ENCODE measurements at regions not wholly inside any gene's neighbourhood (a gene's known extent, or its start where the extent isn't known, plus 50 kb on each side); places are given as distances from the start of the nearest gene placed in this dataset.

GRCh38 chrX:4193500-4194155, 480.2 kb upstream of the PRKX start:
- ChIA-PET CTCF (ENCODE audit: low intra/inter-chr PET ratio) (no interaction called here), POLR2A (no interaction called here)
- DNase-seq (ENCODE audit: extremely low read depth in 1 of 4, low spot score in 3 of 4) (no peak), ATAC-seq (no peak), FAIRE-seq (no peak)
- no peak for TF ChIP-seq MTA1 (IDR thresholded peaks at IDR 0.05; ENCODE audit: borderline replicate concordance)
- TF ChIP-seq ETV5 (CRISPR knock-in tag; IDR thresholded peaks at IDR 0.05; ENCODE audit: low read depth) = no peak
- TF ChIP-seq BCLAF1 (IDR thresholded peaks at IDR 0.05; ENCODE audit: borderline replicate concordance in 1 of 2, control insufficient read depth in 1 of 2, low read depth in 2 of 2, low read length in 1 of 2) = no peak
- no peak for TF ChIP-seq HNRNPH1 (optimal IDR thresholded peaks at IDR 0.05; ENCODE audit: low read depth, low read length)
- no peak for TF ChIP-seq RNF219 (CRISPR knock-in tag; IDR thresholded peaks at IDR 0.05)
- TF ChIP-seq ZNF76 (CRISPR knock-in tag; IDR thresholded peaks at IDR 0.05; ENCODE audit: borderline replicate concordance) = no peak
- no peak for TF ChIP-seq NEUROD1 (IDR thresholded peaks at IDR 0.05; ENCODE audit: borderline replicate concordance, low read depth, low read length, partially characterized antibody)
- no peak for TF ChIP-seq ZNF668 (CRISPR knock-in tag; IDR thresholded peaks at IDR 0.05)
- TF ChIP-seq TCF7L2 (IDR thresholded peaks at IDR 0.05; ENCODE audit: low read depth, low read length) = no peak
- no peak for TF ChIP-seq HDAC3 (IDR thresholded peaks at IDR 0.05; ENCODE audit: borderline replicate concordance, partially characterized antibody)
- no peak for TF ChIP-seq ARID1B (IDR thresholded peaks at IDR 0.05)
- no peak for TF ChIP-seq FOXJ3 (CRISPR knock-in tag; IDR thresholded peaks at IDR 0.05)
- no peak for TF ChIP-seq KLF10 (CRISPR knock-in tag; IDR thresholded peaks at IDR 0.05)
- no peak for TF ChIP-seq DMBX1 (CRISPR knock-in tag; IDR thresholded peaks at IDR 0.05; ENCODE audit: borderline replicate concordance)
- TF ChIP-seq KLF6 (CRISPR knock-in tag; IDR thresholded peaks at IDR 0.05; ENCODE audit: borderline replicate concordance) = no peak
- no peak overlapping the region for H3K27ac ChIP-seq (ENCODE audit: extremely low read depth, low read depth, low read length)
- BruUV-seq (replicated peaks) = no TSS peak
- H3K4me1 ChIP-seq (replicated peaks in 1 of 2; ENCODE audit: control insufficient read depth in 2 of 2, insufficient read depth in 2 of 2, low read length in 2 of 2) = no peaks in the 10 kb centered on the region
- H2AFZ ChIP-seq (ENCODE audit: low read depth, low read length) = no peak overlapping the region
- intact Hi-C loops (cut with micrococcal nuclease) (no loop called here), in situ Hi-C loops (cut with MboI) (no loop called here)
- no peak overlapping the region for H3K4me3 ChIP-seq
- no peak overlapping the region for H3K4me2 ChIP-seq (ENCODE audit: insufficient read depth, low read length)
- no peak overlapping the region for H3K9ac ChIP-seq (ENCODE audit: insufficient read depth in 1 of 2, low read depth in 2 of 2, low read length in 2 of 2)
- H3K27me3 ChIP-seq (ENCODE audit: control insufficient read depth in 2 of 2, insufficient read depth in 2 of 2, low read length in 2 of 2) = no peaks in the 10 kb centered on the region
- H3K36me3 ChIP-seq (ENCODE audit: control insufficient read depth, insufficient read depth, low read length) = no peaks in the 10 kb centered on the region
- H3K9me3 ChIP-seq (replicated peaks; ENCODE audit: control insufficient read depth, insufficient read depth, low read depth, low read length) = no peaks in the 10 kb centered on the region
- H3K79me2 ChIP-seq (ENCODE audit: control insufficient read depth, insufficient read depth, low read length) = no peaks in the 10 kb centered on the region
- no peaks in the 10 kb centered on the region for H3K9me1 ChIP-seq (ENCODE audit: control insufficient read depth, insufficient read depth, low read length)
- no peaks in the 10 kb centered on the region for H4K20me1 ChIP-seq (replicated peaks; ENCODE audit: control insufficient read depth, insufficient read depth, low read length)
- WGBS (ENCODE audit: insufficient coverage, low coverage, missing lambda C conversion rate) = 0% methylated on average over 5 of the region's 6 CpGs
